HCT116 (cell line): ENCODE measurements at regions not wholly inside any gene's neighbourhood (a gene's known extent, or its start where the extent isn't known, plus 50 kb on each side); places are given as distances from the start of the nearest gene placed in this dataset.

ENCODE experiments used
- ATAC-seq: fragments of 200-7000 bp; cut with Tn5 transposase; 2 replicates; pipeline ENCODE4 v1.9.1; 2020; ENCODE audit warnings: mild to moderate bottlenecking, moderate library complexity
- BruUV-seq: library from RNA; stranded (reverse); fragments of 400-500 nt; replicated peaks from 2 replicates; lab custom pipeline; 2021; lab: Mats Ljungman, UMichigan
- CTCF ChIA-PET: fragments of 300-600 bp; sonication (Branson Sonifier 250); formaldehyde crosslinking; loops from one replicate; lab custom pipeline; 2021; ENCODE audit warnings: antibody characterized with exemption; lab: Charles Lee
- POLR2A ChIA-PET: fragments of 300-600, 350-600 bp; sonication (Branson Sonifier 250); formaldehyde crosslinking; loops from one replicate; lab custom pipeline; 2021; ENCODE audit warnings: antibody characterized with exemption; lab: Charles Lee
- RAD21 ChIA-PET, 2 experiments: fragments of 300-600 bp; sonication (Branson Sonifier 250); formaldehyde crosslinking; loops; one replicate each; lab custom pipeline; 2023; ENCODE audit warnings: low total read pairs in 2 of 2; ENCODE audit not compliant: uncharacterized antibody in 2 of 2, unreplicated experiment in 2 of 2, low non-redundant PET in 1 of 2; lab: Charles Lee
- DNase-seq: peaks from one replicate; pipeline ENCODE4 v3.0.0-alpha.2; 2010; ENCODE audit warnings: low read depth, low spot score
- H2AFZ ChIP-seq: fragments of 200-600 bp; shearing (Covaris generic), sonication (generic); 2 replicates; pipeline ENCODE4 v1.6.1; 2017; ENCODE audit warnings: low read depth, mixed run types, mixed read lengths, antibody characterized with exemption, low read length; ENCODE audit not compliant: poor library complexity, severe bottlenecking
- H3K27ac ChIP-seq: 2 replicates; pipeline ENCODE4 v1.5.1; 2012; ENCODE audit warnings: low read depth, low read length
- H3K27me3 ChIP-seq: fragments of 200-600 bp; sonication (generic); 2 replicates; pipeline ENCODE4 v1.6.1; 2016; ENCODE audit warnings: mixed run types, low read length, mixed read lengths; ENCODE audit not compliant: insufficient read depth
- H3K36me3 ChIP-seq, 2 experiments: fragments of 200-500 bp in 1 of 2; fragments of 200-600 bp in 1 of 2; sonication (Bioruptor generic) in 1 of 2; sonication (generic) in 1 of 2; 2 replicates each; pipeline versions ENCODE4 v1.5.1 to v1.6.1; 2014 to 2016; ENCODE audit warnings: low read length in 2 of 2, inconsistent platforms in 1 of 2, mixed read lengths in 1 of 2, mixed run types in 1 of 2; ENCODE audit not compliant: insufficient read depth in 2 of 2, control insufficient read depth in 1 of 2
- H3K4me1 ChIP-seq, 2 experiments: fragments of 200-600 bp in 1 of 2; sonication (generic) in 1 of 2; 2 replicates each; pipeline versions ENCODE4 v1.5.1 to v1.6.1; 2012 to 2017; ENCODE audit warnings: low read length in 2 of 2, inconsistent platforms in 1 of 2, mild to moderate bottlenecking in 1 of 2, mixed read lengths in 1 of 2, mixed run types in 1 of 2, moderate library complexity in 1 of 2; ENCODE audit not compliant: insufficient read depth in 2 of 2, control insufficient read depth in 1 of 2
- H3K4me2 ChIP-seq: fragments of 200-600 bp; sonication (generic); 2 replicates; pipeline ENCODE4 v1.6.1; 2017; ENCODE audit warnings: mixed run types, low read length, mixed read lengths
- H3K4me3 ChIP-seq, 2 experiments: fragments of 200-600 bp in 1 of 2; sonication (generic) in 1 of 2; replicated peaks in 1 of 2; 2 replicates each; pipeline ENCODE4 v1.5.1; 2011 to 2016; ENCODE audit warnings: low read length in 2 of 2, control low read depth in 1 of 2, low read depth in 1 of 2, mild to moderate bottlenecking in 1 of 2, mixed read lengths in 1 of 2, mixed run types in 1 of 2
- H3K79me2 ChIP-seq: fragments of 200-600 bp; sonication (generic); 2 replicates; pipeline ENCODE4 v1.6.1; 2017; ENCODE audit warnings: mild to moderate bottlenecking, mixed run types, low read length, moderate library complexity, mixed read lengths; ENCODE audit not compliant: insufficient read depth
- H3K9ac ChIP-seq: fragments of 200-600 bp; sonication (generic); 2 replicates; pipeline ENCODE4 v1.6.1; 2016; ENCODE audit warnings: low read length, mixed read lengths
- H3K9me2 ChIP-seq: fragments of 200-600 bp; sonication (generic), shearing (Covaris generic); 2 replicates; pipeline ENCODE4 v1.6.1; 2017; ENCODE audit warnings: mixed run types, mild to moderate bottlenecking, moderate library complexity; ENCODE audit not compliant: insufficient read depth
- H3K9me3 ChIP-seq, 2 experiments: fragments of 200-500 bp in 1 of 2; fragments of 200-600 bp in 1 of 2; sonication (Bioruptor generic) in 1 of 2; sonication (generic) in 1 of 2; 2 replicates each; pipeline ENCODE4 v1.6.1; 2014 to 2017; ENCODE audit warnings: low read length in 2 of 2, mixed read lengths in 2 of 2, inconsistent platforms in 1 of 2, low read depth in 1 of 2, mild to moderate bottlenecking in 1 of 2, mixed run types in 1 of 2, moderate library complexity in 1 of 2; ENCODE audit not compliant: control insufficient read depth in 1 of 2, insufficient read depth in 1 of 2
- H4K20me1 ChIP-seq: fragments of 200-600 bp; sonication (generic), shearing (Covaris generic); 2 replicates; pipeline ENCODE4 v1.6.1; 2017; ENCODE audit warnings: mixed run types, mild to moderate bottlenecking, moderate library complexity; ENCODE audit not compliant: insufficient read depth
- CBX3 ChIP-seq: IDR thresholded peaks from 2 replicates; pipeline ENCODE4 v1.6.1; 2012; ENCODE audit warnings: low read depth
- CEBPB ChIP-seq: IDR thresholded peaks from 2 replicates; pipeline ENCODE4 v1.6.1; 2012; ENCODE audit warnings: low read depth
- EZH2 ChIP-seq: fragments of 200-600 bp; sonication (generic); IDR thresholded peaks from 2 replicates; pipeline ENCODE4 v1.6.1; 2017; ENCODE audit warnings: antibody characterized with exemption, mixed run types
- RAD21 ChIP-seq: IDR thresholded peaks from 2 replicates; pipeline ENCODE4 v1.6.1; 2012; ENCODE audit warnings: low read depth, mild to moderate bottlenecking
- REST ChIP-seq: IDR thresholded peaks from 2 replicates; pipeline ENCODE4 v1.6.1; 2012; ENCODE audit warnings: low read depth
- SIN3A ChIP-seq: IDR thresholded peaks from 2 replicates; pipeline ENCODE4 v1.6.1; 2012; ENCODE audit warnings: low read depth
- SP1 ChIP-seq: IDR thresholded peaks from 2 replicates; pipeline ENCODE4 v1.6.1; 2012; ENCODE audit warnings: low read depth
- SRF ChIP-seq: IDR thresholded peaks from 2 replicates; pipeline ENCODE4 v1.6.1; 2012; ENCODE audit warnings: low read depth
- YY1 ChIP-seq: IDR thresholded peaks from 2 replicates; pipeline ENCODE4 v1.6.1; 2011; ENCODE audit warnings: low read length, low read depth, moderate library complexity, mild to moderate bottlenecking; ENCODE audit not compliant: insufficient replicate concordance; ENCODE audit errors: extremely low read depth
- ZBTB33 ChIP-seq: IDR thresholded peaks from 2 replicates; pipeline ENCODE4 v1.6.1; 2011; ENCODE audit warnings: mild to moderate bottlenecking, low read length, moderate library complexity; ENCODE audit not compliant: insufficient replicate concordance; ENCODE audit errors: extremely low read depth
- intact Hi-C: fragments of 100-400 bp; cut with micrococcal nuclease; formaldehyde crosslinking; loops from 2 replicates; pipeline ENCODE4 v1.10.0; 2022
- TF ChIP-seq, protein P1 (sequence below): IDR thresholded peaks from 2 replicates; pipeline ENCODE4 v1.6.1; 2012
- TF ChIP-seq, protein P2 (sequence below): IDR thresholded peaks from 2 replicates; pipeline ENCODE4 v1.6.1; 2012

DNA sequence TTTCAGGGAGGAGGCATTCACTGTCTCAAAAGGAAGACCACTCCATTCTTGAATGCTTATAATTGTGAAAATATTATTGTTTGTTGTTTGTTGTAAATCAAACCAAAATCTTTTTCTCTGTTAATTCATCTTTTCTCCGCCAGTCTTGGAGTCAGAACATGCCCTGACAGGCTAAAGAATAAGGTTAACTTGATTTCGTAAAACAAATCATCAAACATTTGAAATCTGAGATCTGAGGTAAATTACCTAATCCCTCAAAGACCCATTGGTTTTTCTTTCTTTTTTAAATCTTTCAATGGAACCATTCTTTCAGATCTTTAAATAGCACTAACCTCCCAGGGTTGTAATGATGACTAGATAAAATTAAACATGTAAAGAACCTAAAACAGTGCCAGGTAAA is 430.1 kb upstream of the PTBP2 start:
- intact Hi-C loops: no loop called here
- no peaks in the 10 kb centered on the region for H3K9me2 ChIP-seq
- ChIA-PET POLR2A (no interaction called here), CTCF (no interaction called here), RAD21 (no interaction called here)
- DNase-seq (no peak), ATAC-seq (no peak)
- H4K20me1 ChIP-seq: no peaks in the 10 kb centered on the region
- no peaks in the 10 kb centered on the region for H3K9me3 ChIP-seq
- no peaks in the 10 kb centered on the region for H3K36me3 ChIP-seq
- TF ChIP-seq YY1 (no peak), EZH2 (no peak), SRF (no peak), SIN3A (no peak), REST (no peak), SP1 (no peak), CBX3 (no peak)
- TF ChIP-seq, protein P1, sequence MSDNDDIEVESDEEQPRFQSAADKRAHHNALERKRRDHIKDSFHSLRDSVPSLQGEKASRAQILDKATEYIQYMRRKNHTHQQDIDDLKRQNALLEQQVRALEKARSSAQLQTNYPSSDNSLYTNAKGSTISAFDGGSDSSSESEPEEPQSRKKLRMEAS: no peak
- H3K4me2 ChIP-seq: no peak overlapping the region
- no peak overlapping the region for H3K27ac ChIP-seq
- H3K9ac ChIP-seq: no peak overlapping the region
- no TSS peak for BruUV-seq
- H3K79me2 ChIP-seq: no peaks in the 10 kb centered on the region
- no peaks in the 10 kb centered on the region for H3K4me1 ChIP-seq
- H3K27me3 ChIP-seq: no peaks in the 10 kb centered on the region
- H2AFZ ChIP-seq: no peak overlapping the region
- no peak overlapping the region for H3K4me3 ChIP-seq

- Histone ChIP-seq H3K9me3 (no peaks in the 10 kb centered on the region), H3K9ac (no peak overlapping the region), H3K27me3 (no peaks in the 10 kb centered on the region), H3K27ac (no peak overlapping the region), H3K79me2 (no peaks in the 10 kb centered on the region), H3K4me2 (no peak overlapping the region), H3K36me3 (no peaks in the 10 kb centered on the region), H2AFZ (no peak overlapping the region), H4K20me1 (no peaks in the 10 kb centered on the region), H3K9me2 (no peaks in the 10 kb centered on the region), H3K4me1 (no peaks in the 10 kb centered on the region), H3K4me3 (no peak overlapping the region)
- RAD21 ChIA-PET: no interaction called here
- CTCF ChIA-PET: no interaction called here
- no TSS peak for BruUV-seq
- no peak for ATAC-seq
- POLR2A ChIA-PET: no interaction called here
- DNase-seq: no peak
- intact Hi-C loops: no loop called here
- no peak for TF ChIP-seq CEBPB
- no peak for TF ChIP-seq REST
- no peak for TF ChIP-seq RAD21
- TF ChIP-seq SIN3A: no peak
- no peak for TF ChIP-seq ZBTB33
- TF ChIP-seq, protein P2, sequence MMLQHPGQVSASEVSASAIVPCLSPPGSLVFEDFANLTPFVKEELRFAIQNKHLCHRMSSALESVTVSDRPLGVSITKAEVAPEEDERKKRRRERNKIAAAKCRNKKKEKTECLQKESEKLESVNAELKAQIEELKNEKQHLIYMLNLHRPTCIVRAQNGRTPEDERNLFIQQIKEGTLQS: no peak
These were observed 429.4 kb upstream of the PTBP2 start for GRCh38 chr1:96292141-96292540.
